Esophagus squamous epithelium (tissue), 5 donors: ENCODE measurements at regions not wholly inside any gene's neighbourhood (a gene's known extent, or its start where the extent isn't known, plus 50 kb on each side); places are given as distances from the start of the nearest gene placed in this dataset.

Source experiments
- DNase-seq: peaks from one replicate; lab custom pipeline; 2025; lab: John Stamatoyannopoulos, UW
- H3K27ac ChIP-seq, 4 donors: fragments of 200-600 bp; sonication (generic); one replicate each; pipeline ENCODE4 v1.5.1; 2016 to 2019; ENCODE audit warnings: mild to moderate bottlenecking in 1 of 4
- H3K27me3 ChIP-seq, 4 donors: fragments of 200-600 bp; sonication (generic); 1 replicate in 3 of 4; 2 replicates in 1 of 4; pipeline versions ENCODE4 v1.5.1 to v1.6.0; 2017 to 2021; ENCODE audit warnings: antibody characterized with exemption in 1 of 4
- H3K36me3 ChIP-seq, 3 donors: fragments of 200-600 bp; sonication (generic); one replicate each; pipeline ENCODE4 v1.5.1; 2016 to 2019
- H3K4me1 ChIP-seq, 3 donors: fragments of 200-600 bp; sonication (generic); one replicate each; pipeline ENCODE4 v1.5.1; 2017 to 2019
- H3K4me3 ChIP-seq, 4 donors: fragments of 200-600 bp; sonication (generic); 1 replicate in 3 of 4; 2 replicates in 1 of 4; pipeline ENCODE4 v1.5.1; 2016 to 2019; ENCODE audit warnings: mild to moderate bottlenecking in 2 of 4, moderate library complexity in 1 of 4
- H3K9me3 ChIP-seq, 3 donors: fragments of 200-600 bp; sonication (generic); one replicate each; pipeline ENCODE4 v1.5.1; 2016 to 2019
- POLR2A ChIP-seq, 4 donors: fragments of 450-650 bp; IDR thresholded peaks; one replicate each; pipeline ENCODE4 v1.6.1; 2017; ENCODE audit warnings: antibody characterized with exemption in 4 of 4, mild to moderate bottlenecking in 4 of 4, moderate library complexity in 3 of 4
- WGBS, 2 donors: methylation state at CpG; one replicate each; pipeline ENCODE4 v1.1.5; 2018; 5-methylcytosine and 5-hydroxymethylcytosine counted together
- intact Hi-C: fragments of 100-400 bp; cut with DNase I; formaldehyde crosslinking; loops from one replicate; pipeline ENCODE4 v1.15.0; 2022
- TF ChIP-seq, protein P1 (sequence below), 6 experiments: fragments of 450-650 bp in 4 of 6; fragments of 200-600 bp in 2 of 6; sonication (generic) in 2 of 6; IDR thresholded peaks; one replicate each; pipeline ENCODE4 v1.5.1; 2016 to 2019; ENCODE audit warnings: antibody characterized with exemption in 6 of 6, mild to moderate bottlenecking in 4 of 6, moderate library complexity in 4 of 6
- donor health status: DM: yes; HTN: yes; CAD: no.

DNA sequence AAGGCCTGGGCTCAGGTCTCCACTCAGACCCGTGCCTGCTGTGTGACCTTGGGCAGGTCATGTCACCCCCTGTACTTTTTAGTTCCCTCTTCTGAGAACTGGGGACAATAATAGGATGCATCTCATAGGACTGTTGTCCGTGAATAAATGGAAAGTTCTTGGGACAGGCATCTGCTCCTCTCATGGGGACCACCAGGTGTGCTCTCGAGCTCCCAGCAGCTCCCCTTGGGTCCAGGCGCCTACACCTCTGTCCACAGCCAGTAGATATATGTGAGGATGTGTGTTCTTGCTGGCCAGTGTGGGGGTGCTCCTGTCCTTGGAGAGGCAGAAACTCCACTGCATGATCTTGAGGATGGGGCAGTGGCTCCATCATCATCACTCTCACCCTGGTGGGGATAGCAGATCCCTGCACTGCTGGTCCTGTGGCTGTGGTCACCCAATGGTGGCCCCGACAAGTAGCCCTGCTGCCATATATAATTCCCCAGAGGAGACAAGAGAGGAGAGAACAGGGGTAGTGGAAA, 257.6 kb upstream of the TLE3 start:
- intact Hi-C loops = no loop called here
- TF ChIP-seq, protein P1, sequence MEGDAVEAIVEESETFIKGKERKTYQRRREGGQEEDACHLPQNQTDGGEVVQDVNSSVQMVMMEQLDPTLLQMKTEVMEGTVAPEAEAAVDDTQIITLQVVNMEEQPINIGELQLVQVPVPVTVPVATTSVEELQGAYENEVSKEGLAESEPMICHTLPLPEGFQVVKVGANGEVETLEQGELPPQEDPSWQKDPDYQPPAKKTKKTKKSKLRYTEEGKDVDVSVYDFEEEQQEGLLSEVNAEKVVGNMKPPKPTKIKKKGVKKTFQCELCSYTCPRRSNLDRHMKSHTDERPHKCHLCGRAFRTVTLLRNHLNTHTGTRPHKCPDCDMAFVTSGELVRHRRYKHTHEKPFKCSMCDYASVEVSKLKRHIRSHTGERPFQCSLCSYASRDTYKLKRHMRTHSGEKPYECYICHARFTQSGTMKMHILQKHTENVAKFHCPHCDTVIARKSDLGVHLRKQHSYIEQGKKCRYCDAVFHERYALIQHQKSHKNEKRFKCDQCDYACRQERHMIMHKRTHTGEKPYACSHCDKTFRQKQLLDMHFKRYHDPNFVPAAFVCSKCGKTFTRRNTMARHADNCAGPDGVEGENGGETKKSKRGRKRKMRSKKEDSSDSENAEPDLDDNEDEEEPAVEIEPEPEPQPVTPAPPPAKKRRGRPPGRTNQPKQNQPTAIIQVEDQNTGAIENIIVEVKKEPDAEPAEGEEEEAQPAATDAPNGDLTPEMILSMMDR (IDR thresholded peaks at IDR 0.05) = no peak
- TF ChIP-seq POLR2A (IDR thresholded peaks at IDR 0.05) = no peak
- H3K27me3 ChIP-seq = peaks cover 0 to 29% (median 0%) of the 10 kb centered on the region in 4 donors
- H3K36me3 ChIP-seq = no peaks in the 10 kb centered on the region
- no peak for DNase-seq
- no peaks in the 10 kb centered on the region for H3K4me1 ChIP-seq
- H3K4me3 ChIP-seq = no peak overlapping the region
- H3K9me3 ChIP-seq = no peaks in the 10 kb centered on the region
- H3K27ac ChIP-seq = no peak overlapping the region
- 78 to 88% methylated on average over 5 of the region's 5 CpGs for WGBS, 2 donors

- intact Hi-C loops = no loop called here
- Histone ChIP-seq H3K27ac (no peak overlapping the region), H3K27me3 (peaks cover 0 to 29% (median 0%) of the 10 kb centered on the region in 4 donors), H3K4me1 (peaks cover 0 to 5% (median 0%) of the 10 kb centered on the region in 3 donors), H3K9me3 (no peaks in the 10 kb centered on the region), H3K36me3 (no peaks in the 10 kb centered on the region), H3K4me3 (no peak overlapping the region)
- WGBS, 2 donors = 74 to 75% methylated on average over 8 to 15 of the region's 20 CpGs
- no peak for DNase-seq
- TF ChIP-seq, protein P1 (IDR thresholded peaks at IDR 0.05) = no peak
- TF ChIP-seq POLR2A (IDR thresholded peaks at IDR 0.05) = no peak
Measured at GRCh38 chr15:70354346-70354905, 256.7 kb upstream of the TLE3 start.

GRCh38 chr15:70353606-70354345, 256.1 kb upstream of the TLE3 start:
- Histone ChIP-seq H3K9me3 (no peaks in the 10 kb centered on the region), H3K27me3 (peaks cover 0 to 29% (median 0%) of the 10 kb centered on the region in 4 donors), H3K36me3 (no peaks in the 10 kb centered on the region), H3K4me1 (peaks cover 0 to 11% (median 0%) of the 10 kb centered on the region in 3 donors), H3K4me3 (no peak overlapping the region), H3K27ac (no peak overlapping the region)
- TF ChIP-seq, protein P1 (IDR thresholded peaks at IDR 0.05) = no peak
- TF ChIP-seq POLR2A (IDR thresholded peaks at IDR 0.05) = no peak
- intact Hi-C loops = no loop called here
- DNase-seq = no peak
- WGBS, 2 donors = 72 to 76% methylated on average over 6 to 10 of the region's 12 CpGs

GRCh38 chr15:70351941-70352774, 254.4 kb upstream of the TLE3 start:
- no peak overlapping the region for H3K4me3 ChIP-seq
- H3K9me3 ChIP-seq = no peaks in the 10 kb centered on the region
- peaks cover 0 to 17% (median 0%) of the 10 kb centered on the region in 3 donors for H3K4me1 ChIP-seq
- no peaks in the 10 kb centered on the region for H3K36me3 ChIP-seq
- DNase-seq = no peak
- 88 to 94% methylated on average over 1 to 2 of the region's 3 CpGs for WGBS, 2 donors
- intact Hi-C loops = no loop called here
- H3K27me3 ChIP-seq = peaks cover 0 to 31% (median 0%) of the 10 kb centered on the region in 4 donors
- TF ChIP-seq POLR2A (IDR thresholded peaks at IDR 0.05) = no peak
- TF ChIP-seq, protein P1 (IDR thresholded peaks at IDR 0.05) = no peak
- no peak overlapping the region for H3K27ac ChIP-seq
